T-helper 22 cell (primary cell): ENCODE measurements at regions not wholly inside any gene's neighbourhood (a gene's known extent, or its start where the extent isn't known, plus 50 kb on each side); places are given as distances from the start of the nearest gene placed in this dataset.
"Not testable (repeated sequence)": the region's sequence is repeated elsewhere in the genome, so short reads cannot be mapped to it uniquely, and the experiment has no call there.

Experiments
- DNase-seq: peaks from one replicate; pipeline ENCODE4 v3.0.0-alpha.2; 2020; ENCODE audit warnings: low read depth

GRCh38 chr5:56382896-56383295, 149.8 kb upstream of the ANKRD55 start:
- no peak for DNase-seq

- DNase-seq, result no peak
Observed at GRCh38 chr5:56377573-56377972, 144.4 kb upstream of the ANKRD55 start.

- no peak for DNase-seq
Observed at GRCh38 chr5:56376128-56376527, 143.0 kb upstream of the ANKRD55 start.

- no peak for DNase-seq
Observed at GRCh38 chr5:56375011-56375410, 141.9 kb upstream of the ANKRD55 start.

- not testable (repeated sequence) for DNase-seq
Observed at GRCh38 chr5:56372491-56372890, 139.4 kb upstream of the ANKRD55 start.

GRCh38 chr5:56369361-56369811, 136.3 kb upstream of the ANKRD55 start:
- no peak for DNase-seq

GRCh38 chr5:56367748-56368147, 134.6 kb upstream of the ANKRD55 start:
- DNase-seq, result no peak

- no peak for DNase-seq
Observed at GRCh38 chr5:56366986-56367385, 133.9 kb upstream of the ANKRD55 start.

GRCh38 chr5:56361398-56361797, 128.3 kb upstream of the ANKRD55 start:
- no peak for DNase-seq

GRCh38 chr5:56360816-56361215, 127.7 kb upstream of the ANKRD55 start:
- no peak for DNase-seq

- no peak for DNase-seq
Observed at GRCh38 chr5:56359809-56360685, 126.9 kb upstream of the ANKRD55 start.

GRCh38 chr5:56358703-56359681, 125.9 kb upstream of the ANKRD55 start:
- DNase-seq, result no peak

GRCh38 chr5:56358046-56358445, 124.9 kb upstream of the ANKRD55 start:
- DNase-seq, result no peak

- no peak for DNase-seq
Observed at GRCh38 chr5:56357426-56357825, 124.3 kb upstream of the ANKRD55 start.

GRCh38 chr5:56356836-56357160, 123.7 kb upstream of the ANKRD55 start:
- DNase-seq, result no peak

GRCh38 chr5:56356121-56356835, 123.1 kb upstream of the ANKRD55 start:
- DNase-seq, result no peak

- DNase-seq, result no peak
Observed at GRCh38 chr5:56354836-56355235, 121.7 kb upstream of the ANKRD55 start.

- no peak for DNase-seq
Observed at GRCh38 chr5:56352808-56353590, 119.9 kb upstream of the ANKRD55 start.

- DNase-seq, result no peak
Observed at GRCh38 chr5:56350597-56351170, 117.6 kb upstream of the ANKRD55 start.

- no peak for DNase-seq
Observed at GRCh38 chr5:56350011-56350596, 117.0 kb upstream of the ANKRD55 start.

- DNase-seq, result no peak
Observed at GRCh38 chr5:56349461-56349860, 116.3 kb upstream of the ANKRD55 start.
